Parathyroid adenoma (tissue), 2 donors: ENCODE measurements at regions not wholly inside any gene's neighbourhood (a gene's known extent, or its start where the extent isn't known, plus 50 kb on each side); places are given as distances from the start of the nearest gene placed in this dataset.

Experiments used
- H2AFZ ChIP-seq: fragments of 300-600 bp; sonication (generic); one replicate; pipeline ENCODE4 v1.7.0; 2017; ENCODE audit warnings: antibody characterized with exemption, mild to moderate bottlenecking
- H3K27ac ChIP-seq: fragments of 300-600 bp; sonication (generic); one replicate; pipeline ENCODE4 v1.7.0; 2017
- H3K27me3 ChIP-seq: fragments of 300-600 bp; sonication (generic); one replicate; pipeline ENCODE4 v1.7.0; 2017; ENCODE audit warnings: low read length; ENCODE audit not compliant: control insufficient read depth, insufficient read depth
- H3K36me3 ChIP-seq: fragments of 300-600 bp; sonication (generic); one replicate; pipeline ENCODE4 v1.7.0; 2017; ENCODE audit warnings: low read length; ENCODE audit not compliant: control insufficient read depth, insufficient read depth
- H3K4me1 ChIP-seq: fragments of 300-600 bp; sonication (generic); one replicate; pipeline ENCODE4 v1.7.0; 2017; ENCODE audit warnings: control low read depth
- H3K4me2 ChIP-seq: fragments of 300-600 bp; sonication (generic); one replicate; pipeline ENCODE4 v1.7.0; 2017; ENCODE audit warnings: low read length
- H3K4me3 ChIP-seq: fragments of 300-600 bp; sonication (generic); one replicate; pipeline ENCODE4 v1.7.0; 2017; ENCODE audit warnings: low read depth, low read length
- H3K79me2 ChIP-seq: fragments of 300-600 bp; sonication (generic); one replicate; pipeline ENCODE4 v1.7.0; 2017; ENCODE audit warnings: control low read depth
- H3K9ac ChIP-seq: fragments of 300-600 bp; sonication (generic); one replicate; pipeline ENCODE4 v1.7.0; 2017; ENCODE audit warnings: mild to moderate bottlenecking
- H3K9me3 ChIP-seq: fragments of 300-600 bp; sonication (generic); one replicate; pipeline ENCODE4 v1.7.0; 2017; ENCODE audit warnings: low read length; ENCODE audit not compliant: control insufficient read depth
- CTCF ChIP-seq: fragments of 300-600 bp; sonication (generic); IDR thresholded peaks from one replicate; pipeline ENCODE4 v1.7.0; 2017; ENCODE audit warnings: antibody characterized with exemption, mild to moderate bottlenecking
- donor health status: primary hyperparathyroidism.

GRCh38 chr6:6892744-6893583 lies 214.8 kb upstream of the RREB1 start:
- Histone ChIP-seq H3K4me1 (no peaks in the 10 kb centered on the region), H3K9me3 (no peaks in the 10 kb centered on the region), H3K36me3 (no peaks in the 10 kb centered on the region), H3K79me2 (no peaks in the 10 kb centered on the region), H3K9ac (no peak overlapping the region), H3K27ac (no peak overlapping the region), H3K4me2 (no peak overlapping the region), H3K27me3 (no peaks in the 10 kb centered on the region), H2AFZ (no peak overlapping the region), H3K4me3 (no peak overlapping the region)
- TF ChIP-seq CTCF = no peak

- no peak overlapping the region for H3K4me2 ChIP-seq
- H3K4me3 ChIP-seq = no peak overlapping the region
- no peak for TF ChIP-seq CTCF
- no peak overlapping the region for H3K27ac ChIP-seq
- H3K36me3 ChIP-seq = no peaks in the 10 kb centered on the region
- no peaks in the 10 kb centered on the region for H3K27me3 ChIP-seq
- H2AFZ ChIP-seq = no peak overlapping the region
- H3K4me1 ChIP-seq = no peaks in the 10 kb centered on the region
- no peaks in the 10 kb centered on the region for H3K79me2 ChIP-seq
- H3K9ac ChIP-seq = no peak overlapping the region
- H3K9me3 ChIP-seq = no peaks in the 10 kb centered on the region
Measured at GRCh38 chr6:6893701-6894100, 214.1 kb upstream of the RREB1 start.

GRCh38 chr6:6895929-6896328 lies 211.8 kb upstream of the RREB1 start:
- Histone ChIP-seq H3K4me3 (no peak overlapping the region), H3K27ac (no peak overlapping the region), H2AFZ (no peak overlapping the region), H3K27me3 (no peaks in the 10 kb centered on the region), H3K36me3 (no peaks in the 10 kb centered on the region), H3K9ac (no peak overlapping the region), H3K4me1 (no peaks in the 10 kb centered on the region), H3K4me2 (no peak overlapping the region), H3K79me2 (no peaks in the 10 kb centered on the region), H3K9me3 (no peaks in the 10 kb centered on the region)
- TF ChIP-seq CTCF = no peak

GRCh38 chr6:6897140-6897539 lies 210.6 kb upstream of the RREB1 start:
- no peak for TF ChIP-seq CTCF
- no peak overlapping the region for H3K27ac ChIP-seq
- H3K9me3 ChIP-seq = no peaks in the 10 kb centered on the region
- H3K4me3 ChIP-seq = no peak overlapping the region
- no peaks in the 10 kb centered on the region for H3K79me2 ChIP-seq
- no peak overlapping the region for H3K4me2 ChIP-seq
- H3K27me3 ChIP-seq = no peaks in the 10 kb centered on the region
- H3K36me3 ChIP-seq = no peaks in the 10 kb centered on the region
- no peak overlapping the region for H2AFZ ChIP-seq
- no peaks in the 10 kb centered on the region for H3K4me1 ChIP-seq
- no peak overlapping the region for H3K9ac ChIP-seq
